Effector CD8-positive, alpha-beta T cell (primary cell): ENCODE measurements at regions not wholly inside any gene's neighbourhood (a gene's known extent, or its start where the extent isn't known, plus 50 kb on each side); places are given as distances from the start of the nearest gene placed in this dataset.

Experiments used
- DNase-seq: peaks from one replicate; lab custom pipeline; 2025; lab: John Stamatoyannopoulos, UW

DNA sequence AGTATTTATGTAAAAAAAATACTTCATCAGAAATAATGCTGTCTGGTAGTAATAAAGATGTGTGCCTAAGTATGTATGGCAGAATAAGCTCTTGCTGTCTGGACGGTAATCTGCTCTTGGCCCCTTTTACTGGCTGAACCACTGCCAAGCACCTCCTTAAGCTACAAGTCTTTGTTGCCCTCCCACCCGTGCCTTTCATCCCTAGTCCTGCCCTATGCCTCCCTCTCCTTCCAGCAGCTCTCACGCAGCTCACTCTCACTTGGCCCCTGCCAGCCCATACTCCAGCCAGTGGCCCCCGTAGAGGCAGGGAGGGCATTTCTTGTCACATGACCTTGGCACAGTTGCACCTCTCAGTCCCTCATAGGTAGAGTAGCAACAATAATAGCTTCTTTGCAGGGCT lies 54.5 kb upstream of the NPAS2 start:
- no peak for DNase-seq

DNA sequence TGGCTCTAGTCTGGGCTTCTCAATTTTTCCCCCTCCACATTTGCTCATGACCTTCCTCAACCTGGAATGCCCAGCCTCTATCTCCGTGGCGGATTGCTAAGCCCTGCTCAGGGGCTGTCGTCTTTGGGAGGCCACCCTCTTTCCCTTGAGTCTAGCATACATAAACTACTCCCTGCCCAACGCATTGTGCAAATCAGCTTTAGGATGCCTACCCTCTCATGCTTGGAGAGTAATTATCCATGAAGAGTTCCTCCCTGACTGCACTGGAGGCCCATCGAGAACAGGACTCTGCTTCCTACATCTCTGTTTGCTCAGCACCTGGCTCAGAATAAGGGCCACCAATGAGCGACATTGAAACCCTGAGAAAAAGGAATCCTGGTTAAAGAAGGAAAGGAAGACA lies 53.7 kb upstream of the NPAS2 start:
- no peak for DNase-seq

DNA sequence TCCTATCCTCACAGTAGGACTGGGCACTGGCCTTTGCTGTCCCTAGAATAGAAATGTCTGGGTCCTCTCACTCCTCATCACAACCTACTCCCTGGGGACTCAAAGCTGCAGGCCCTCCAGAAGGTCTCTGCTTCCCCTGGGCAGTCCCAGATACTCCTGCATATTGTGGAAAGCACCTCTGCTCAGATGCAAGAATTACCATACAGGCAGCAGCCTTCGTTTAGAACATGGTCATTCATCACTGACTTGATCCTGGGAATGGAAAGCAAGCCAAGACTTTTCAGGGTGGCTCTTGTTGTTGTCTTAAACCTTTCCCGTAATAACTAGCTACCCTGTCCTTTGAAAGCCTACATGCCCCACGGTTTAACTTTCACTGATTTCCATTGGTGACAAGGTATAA lies 53.1 kb upstream of the NPAS2 start:
- no peak for DNase-seq

DNA sequence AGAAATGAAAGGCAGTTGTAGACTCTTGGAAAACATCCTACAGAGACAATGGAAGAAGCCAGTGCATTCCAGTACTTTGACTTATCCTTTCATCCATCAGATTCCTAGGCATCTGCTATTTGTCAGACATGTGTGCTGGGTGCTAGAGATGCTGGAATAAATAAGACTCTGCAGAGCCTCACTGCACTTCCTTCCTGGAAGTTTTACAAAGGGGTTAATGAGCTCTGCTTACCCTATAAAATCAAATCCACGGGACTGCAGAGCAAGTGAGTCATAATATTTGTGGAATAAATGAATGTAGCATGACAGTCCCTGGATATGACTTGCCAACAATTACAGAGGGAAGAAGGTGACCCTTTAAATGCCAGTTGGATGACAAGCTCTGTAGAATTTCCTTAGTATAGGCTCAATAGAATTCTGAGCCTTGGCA lies 52.7 kb upstream of the NPAS2 start:
- no peak for DNase-seq

DNA sequence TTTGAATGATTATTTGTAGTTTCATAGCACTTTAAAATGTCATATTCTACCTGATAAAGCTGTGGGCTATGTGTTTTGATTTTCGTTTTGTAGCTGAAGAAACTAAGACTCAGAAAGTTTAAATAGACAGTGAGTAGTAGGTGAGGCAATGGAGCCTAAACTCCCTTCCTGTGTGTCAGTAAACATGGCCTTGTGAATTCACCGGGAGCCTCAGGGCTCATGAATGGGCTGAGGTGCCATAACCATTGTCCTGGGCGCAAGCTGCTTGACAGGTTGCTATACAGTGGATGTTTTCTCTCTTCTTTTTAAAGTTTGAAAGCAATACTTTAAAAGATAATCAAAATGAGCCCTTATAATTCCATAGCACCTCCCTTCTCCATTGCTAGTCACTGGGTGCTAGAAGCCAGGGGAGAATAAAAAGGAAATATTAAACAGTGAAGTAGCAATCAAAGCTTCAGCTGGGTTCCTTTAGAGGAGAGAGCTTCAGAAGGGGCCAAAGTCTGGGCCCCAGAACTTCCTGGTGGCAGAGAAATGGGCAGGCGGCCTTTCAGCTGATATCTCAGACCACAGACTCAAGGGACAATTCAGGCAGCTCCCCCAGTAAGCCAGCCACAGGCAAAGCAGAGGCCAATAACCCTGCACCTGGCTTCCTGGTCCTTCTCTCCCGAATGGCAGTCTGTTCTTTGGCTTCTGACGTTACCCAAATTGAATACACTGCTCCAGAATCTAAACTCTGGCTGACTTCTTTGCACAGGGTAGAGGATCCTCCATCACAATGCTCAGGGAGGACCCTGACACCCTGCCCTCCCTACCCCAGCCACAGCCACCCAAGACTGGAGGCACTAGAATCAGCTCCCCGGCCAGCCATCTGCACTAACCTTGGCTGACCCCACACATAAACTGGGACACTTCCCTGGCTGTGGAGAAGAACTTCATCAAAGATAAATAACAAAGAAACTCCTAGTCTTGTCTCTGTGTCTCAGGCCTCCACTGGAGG lies 51.8 kb upstream of the NPAS2 start:
- no peak for DNase-seq
